ENCODE measurements at regions not wholly inside any gene's neighbourhood (a gene's known extent, or its start where the extent isn't known, plus 50 kb on each side); places are given as distances from the start of the nearest gene placed in this dataset.
"Not testable (repeated sequence)": the region's sequence is repeated elsewhere in the genome, so short reads cannot be mapped to it uniquely, and the experiment has no call there.

GRCh38 chr10:33496096-33496495, 161.6 kb upstream of the NRP1 start:
- CTCF ChIA-PET: no interaction called here
- POLR2A ChIA-PET: no interaction called here

- ChIA-PET POLR2A (no interaction called here), CTCF (no interaction called here)
These were observed 160.3 kb upstream of the NRP1 start for GRCh38 chr10:33494694-33495265.

- CTCF ChIA-PET: no interaction called here
- POLR2A ChIA-PET: no interaction called here
These were observed 159.5 kb upstream of the NRP1 start for GRCh38 chr10:33493978-33494377.

- POLR2A ChIA-PET: no interaction called here
- CTCF ChIA-PET: no interaction called here
These were observed 159.0 kb upstream of the NRP1 start for GRCh38 chr10:33493497-33493896.

- ChIA-PET CTCF (no interaction called here), POLR2A (no interaction called here)
These were observed 158.4 kb upstream of the NRP1 start for GRCh38 chr10:33492701-33493345.

- ChIA-PET POLR2A (no interaction called here), CTCF (no interaction called here)
These were observed 155.2 kb upstream of the NRP1 start for GRCh38 chr10:33489501-33490176.

GRCh38 chr10:33487014-33487776, 152.7 kb upstream of the NRP1 start:
- POLR2A ChIA-PET: no interaction called here

GRCh38 chr10:33485276-33485675, 150.8 kb upstream of the NRP1 start:
- CTCF ChIA-PET: no interaction called here
- POLR2A ChIA-PET: no interaction called here

More at GRCh38 chr10:33487014-33487776, 152.7 kb upstream of the NRP1 start:
- CTCF ChIA-PET: no interaction called here

- CTCF ChIA-PET: no interaction called here
These were observed 150.3 kb upstream of the NRP1 start for GRCh38 chr10:33484787-33485186.

GRCh38 chr10:33483816-33484190, 149.3 kb upstream of the NRP1 start:
- POLR2A ChIA-PET: no interaction called here
- CTCF ChIA-PET: no interaction called here

More at GRCh38 chr10:33484787-33485186, 150.3 kb upstream of the NRP1 start:
- POLR2A ChIA-PET: no interaction called here

GRCh38 chr10:33483124-33483815, 148.8 kb upstream of the NRP1 start:
- CTCF ChIA-PET: no interaction called here

GRCh38 chr10:33482486-33482885, 148.0 kb upstream of the NRP1 start:
- POLR2A ChIA-PET: no interaction called here
- CTCF ChIA-PET: no interaction called here

More at GRCh38 chr10:33483124-33483815, 148.8 kb upstream of the NRP1 start:
- POLR2A ChIA-PET: no interaction called here

GRCh38 chr10:33481184-33481583, 146.7 kb upstream of the NRP1 start:
- CTCF ChIA-PET: no interaction called here
- POLR2A ChIA-PET: no interaction called here

GRCh38 chr10:33480417-33480816, 145.9 kb upstream of the NRP1 start:
- POLR2A ChIA-PET: not testable (repeated sequence)

GRCh38 chr10:33478675-33479125, 144.2 kb upstream of the NRP1 start:
- ChIA-PET CTCF (no interaction called here), POLR2A (no interaction called here)

More at GRCh38 chr10:33480417-33480816, 145.9 kb upstream of the NRP1 start:
- CTCF ChIA-PET: not testable (repeated sequence)

GRCh38 chr10:33478089-33478674, 143.7 kb upstream of the NRP1 start:
- CTCF ChIA-PET: no interaction called here

GRCh38 chr10:33477291-33478088, 143.0 kb upstream of the NRP1 start:
- CTCF ChIA-PET: no interaction called here
- POLR2A ChIA-PET: no interaction called here

More at GRCh38 chr10:33478089-33478674, 143.7 kb upstream of the NRP1 start:
- POLR2A ChIA-PET: no interaction called here

- CTCF ChIA-PET: no interaction called here
- POLR2A ChIA-PET: no interaction called here
These were observed 142.3 kb upstream of the NRP1 start for GRCh38 chr10:33476757-33477273.

- CTCF ChIA-PET: no interaction called here
- POLR2A ChIA-PET: no interaction called here
These were observed 139.2 kb upstream of the NRP1 start for GRCh38 chr10:33473688-33474087.

Measured in activated CD8-positive, alpha-beta memory T cell treated with anti-CD3 and anti-CD28 coated beads for 36 hours (primary cell).